Pancreas (tissue), 10 donors: ENCODE measurements at regions not wholly inside any gene's neighbourhood (a gene's known extent, or its start where the extent isn't known, plus 50 kb on each side); places are given as distances from the start of the nearest gene placed in this dataset.
A peak's percentile ranks its signal among the peaks of the same experiment; 100 is the strongest.

ENCODE experiments used
- ATAC-seq, 4 donors: fragments of 200-7000 bp; cut with Tn5 transposase; one replicate each; pipeline versions ENCODE4 v1.8.0 to v1.9.1; 2020; ENCODE audit warnings: mild to moderate bottlenecking in 4 of 4, moderate library complexity in 4 of 4
- DNase-seq, 6 donors: peaks; one replicate each; pipeline ENCODE4 v3.0.0-alpha.2; 2020
- FAIRE-seq: peaks from 2 replicates; lab custom pipeline; 2012; peaks lifted over from hg19 to GRCh38; lab: Jason Lieb, UNC
- H3K27ac ChIP-seq, 4 donors: fragments of 200-600 bp; sonication (generic); 1 replicate in 3 of 4; 2 replicates in 1 of 4; pipeline versions ENCODE4 v1.5.0 to v1.8.0; 2020
- H3K27me3 ChIP-seq, 4 donors: fragments of 200-600 bp; one replicate each; pipeline ENCODE4 v1.8.0; 2021
- H3K36me3 ChIP-seq, 3 donors: fragments of 200-600 bp; sonication (generic) in 1 of 3; one replicate each; pipeline versions ENCODE4 v1.5.0 to v1.8.0; 2020 to 2021
- H3K4me1 ChIP-seq, 3 donors: fragments of 200-600 bp; one replicate each; pipeline ENCODE4 v1.8.0; 2021
- H3K4me3 ChIP-seq, 4 donors: fragments of 200-600 bp; sonication (generic) in 2 of 4; one replicate each; pipeline versions ENCODE4 v1.5.0 to v1.8.0; 2020 to 2021
- H3K9me3 ChIP-seq, 4 donors: fragments of 200-600 bp; one replicate each; pipeline ENCODE4 v1.8.0; 2021
- WGBS, 2 donors: extraction: QIAGEN DNeasy Blood & Tissue Kit; methylation state at CpG; one replicate each; pipeline ENCODE4 v1.1.7; 2013; 5-methylcytosine and 5-hydroxymethylcytosine counted together
- intact Hi-C, 3 donors: fragments of 100-400 bp; cut with DNase I; formaldehyde crosslinking; loops; one replicate each; pipeline versions ENCODE4 v1.11.1 to v1.14.2; 2022
- TF ChIP-seq, protein P1 (sequence below), 4 donors: fragments of 200-600 bp; sonication (generic) in 3 of 4; IDR thresholded peaks; one replicate each; pipeline versions ENCODE4 v1.5.0 to v1.8.0; 2021; ENCODE audit warnings: antibody characterized with exemption in 4 of 4
- donor health status: healthy with polysubstance abuse.
- donor health status: DM: no; HTN: no; CAD: no; lungs with moderate emphysema.
- donor health status: DM: no; HTN: no; CAD: no.
- donor health status: control.
- donor health status: control.
- donor health status: Bipolar disorder and iron deficiency.
- donor health status: DM: yes; HTN: yes; CAD: no.
- donor health status: DM: no; HTN: no; CAD: no.
- donor health status: DM: no; HTN: no; CAD: no.
- donor health status: DM: yes; HTN: yes; CAD: no.

- H3K9me3 ChIP-seq, result no peaks in the 10 kb centered on the region
- ATAC-seq (no peak), DNase-seq (no peak), FAIRE-seq (no peak)
- no peaks in the 10 kb centered on the region for H3K36me3 ChIP-seq
- WGBS, 2 donors, result 82 to 87% methylated on average over 4 of the region's 4 CpGs
- H3K27ac ChIP-seq, result no peak overlapping the region
- TF ChIP-seq, protein P1, sequence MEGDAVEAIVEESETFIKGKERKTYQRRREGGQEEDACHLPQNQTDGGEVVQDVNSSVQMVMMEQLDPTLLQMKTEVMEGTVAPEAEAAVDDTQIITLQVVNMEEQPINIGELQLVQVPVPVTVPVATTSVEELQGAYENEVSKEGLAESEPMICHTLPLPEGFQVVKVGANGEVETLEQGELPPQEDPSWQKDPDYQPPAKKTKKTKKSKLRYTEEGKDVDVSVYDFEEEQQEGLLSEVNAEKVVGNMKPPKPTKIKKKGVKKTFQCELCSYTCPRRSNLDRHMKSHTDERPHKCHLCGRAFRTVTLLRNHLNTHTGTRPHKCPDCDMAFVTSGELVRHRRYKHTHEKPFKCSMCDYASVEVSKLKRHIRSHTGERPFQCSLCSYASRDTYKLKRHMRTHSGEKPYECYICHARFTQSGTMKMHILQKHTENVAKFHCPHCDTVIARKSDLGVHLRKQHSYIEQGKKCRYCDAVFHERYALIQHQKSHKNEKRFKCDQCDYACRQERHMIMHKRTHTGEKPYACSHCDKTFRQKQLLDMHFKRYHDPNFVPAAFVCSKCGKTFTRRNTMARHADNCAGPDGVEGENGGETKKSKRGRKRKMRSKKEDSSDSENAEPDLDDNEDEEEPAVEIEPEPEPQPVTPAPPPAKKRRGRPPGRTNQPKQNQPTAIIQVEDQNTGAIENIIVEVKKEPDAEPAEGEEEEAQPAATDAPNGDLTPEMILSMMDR (IDR thresholded peaks at IDR 0.05), result no peak
- no peaks in the 10 kb centered on the region for H3K4me1 ChIP-seq
- no peaks in the 10 kb centered on the region for H3K27me3 ChIP-seq
- intact Hi-C loops, result no loop called here
- no peak overlapping the region for H3K4me3 ChIP-seq
These were observed 721.6 kb upstream of the TENM4 start for GRCh38 chr11:80162387-80162786.

DNA sequence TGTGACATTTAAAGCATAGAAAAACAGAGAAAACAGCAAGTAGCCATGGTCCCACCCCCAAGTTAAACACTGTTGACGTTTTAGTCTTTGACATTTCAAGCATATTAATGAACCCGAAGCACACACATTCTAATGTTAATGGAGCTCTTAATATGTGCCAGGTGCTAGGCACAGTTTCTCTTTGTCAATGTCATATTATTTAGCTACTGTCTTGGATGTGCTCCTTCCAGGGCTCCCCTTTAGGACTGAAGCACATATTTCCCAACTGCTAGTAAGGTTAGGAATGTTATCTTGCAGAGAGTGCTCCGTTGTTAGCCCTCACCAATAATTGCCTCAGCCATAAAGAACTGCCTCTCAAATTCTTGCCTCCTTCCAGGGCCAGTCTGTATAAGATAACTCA lies 716.6 kb upstream of the TENM4 start:
- no peak overlapping the region for H3K27ac ChIP-seq
- DNase-seq, result no peak
- TF ChIP-seq, protein P1 (IDR thresholded peaks at IDR 0.05), result no peak
- no peaks in the 10 kb centered on the region for H3K27me3 ChIP-seq
- H3K36me3 ChIP-seq, result no peaks in the 10 kb centered on the region
- intact Hi-C loops, result no loop called here
- 24 to 34% methylated on average over 3 of the region's 3 CpGs for WGBS, 2 donors
- H3K9me3 ChIP-seq, result no peaks in the 10 kb centered on the region
- FAIRE-seq, result no peak
- no peak overlapping the region for H3K4me3 ChIP-seq
- no peaks in the 10 kb centered on the region for H3K4me1 ChIP-seq
- ATAC-seq, result no peak

DNA sequence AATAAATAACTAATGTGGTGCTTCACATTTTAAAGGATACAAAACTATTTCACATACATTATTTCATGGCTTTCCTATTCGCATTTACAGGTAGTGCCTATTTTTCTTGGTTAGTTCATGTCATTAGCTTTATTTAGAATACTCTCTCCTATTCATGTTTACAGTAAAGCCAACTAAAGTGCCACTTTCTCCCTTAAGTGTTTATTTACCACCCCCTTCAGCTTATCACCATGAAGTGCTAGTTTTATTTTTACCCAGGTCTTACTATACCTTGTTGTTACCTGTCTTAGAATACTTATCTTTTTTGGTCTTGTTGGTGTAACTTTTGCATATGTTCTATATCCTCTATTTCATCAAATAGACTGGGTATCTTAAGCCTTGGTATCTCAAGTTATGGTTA lies 715.2 kb upstream of the TENM4 start:
- FAIRE-seq (no peak), DNase-seq (no peak), ATAC-seq (no peak)
- no peaks in the 10 kb centered on the region for H3K9me3 ChIP-seq
- H3K27me3 ChIP-seq, result no peaks in the 10 kb centered on the region
- no peaks in the 10 kb centered on the region for H3K4me1 ChIP-seq
- TF ChIP-seq, protein P1 (IDR thresholded peaks at IDR 0.05), result no peak
- H3K4me3 ChIP-seq, result no peak overlapping the region
- H3K36me3 ChIP-seq, result no peaks in the 10 kb centered on the region
- 54 to 69% methylated on average over 1 of the region's 1 CpG for WGBS, 2 donors
- intact Hi-C loops, result no loop called here
- no peak overlapping the region for H3K27ac ChIP-seq

GRCh38 chr11:80155412-80156017 lies 714.7 kb upstream of the TENM4 start:
- FAIRE-seq (no peak), ATAC-seq (peak in 2 of 4 donors; percentile 22 to 51)

DNA sequence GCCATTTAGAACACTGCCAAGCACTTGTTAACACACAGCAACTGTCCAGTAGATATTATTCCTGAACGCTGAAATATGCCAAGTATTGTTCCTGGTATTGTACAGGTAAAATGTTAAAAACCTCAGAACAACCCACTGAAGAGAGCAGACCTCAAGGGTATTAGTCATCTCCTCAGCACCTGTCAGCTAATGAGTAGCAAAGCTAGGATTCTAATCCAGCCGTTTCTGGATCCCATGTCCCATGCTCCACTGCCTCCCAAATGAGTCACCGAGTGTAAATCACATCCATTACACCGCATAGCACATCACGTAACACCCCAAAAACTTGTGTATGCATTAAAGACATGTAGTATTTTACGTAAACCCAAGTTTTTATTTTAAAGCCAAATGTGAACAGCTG lies 705.4 kb upstream of the TENM4 start:
- ATAC-seq, result no peak
- H3K4me3 ChIP-seq, result no peak overlapping the region
- 75 to 79% methylated on average over 6 of the region's 6 CpGs for WGBS, 2 donors
- H3K9me3 ChIP-seq, result no peaks in the 10 kb centered on the region
- intact Hi-C loops, result no loop called here
- H3K27me3 ChIP-seq, result no peaks in the 10 kb centered on the region
- TF ChIP-seq, protein P1 (IDR thresholded peaks at IDR 0.05), result no peak
- no peaks in the 10 kb centered on the region for H3K36me3 ChIP-seq
- no peak for DNase-seq
- no peaks in the 10 kb centered on the region for H3K4me1 ChIP-seq
- H3K27ac ChIP-seq, result no peak overlapping the region
- FAIRE-seq, result no peak

More at GRCh38 chr11:80155412-80156017, 714.7 kb upstream of the TENM4 start:
- TF ChIP-seq, protein P1 (IDR thresholded peaks at IDR 0.05), result peak in 2 of 4 donors; percentile 15 to 16
- Histone ChIP-seq H3K27me3 (no peaks in the 10 kb centered on the region), H3K4me3 (no peak overlapping the region), H3K36me3 (no peaks in the 10 kb centered on the region), H3K4me1 (no peaks in the 10 kb centered on the region), H3K9me3 (no peaks in the 10 kb centered on the region), H3K27ac (no peak overlapping the region)
- intact Hi-C loops, result no loop called here
- WGBS, 2 donors, result 14 to 18% methylated on average over 4 of the region's 4 CpGs
- DNase-seq, result no peak
